ENCODE measurements at regions not wholly inside any gene's neighbourhood (a gene's known extent, or its start where the extent isn't known, plus 50 kb on each side); places are given as distances from the start of the nearest gene placed in this dataset.

GRCh38 chr3:18247776-18248310, 177.3 kb downstream of the SATB1 start:
- no peak for DNase-seq (ENCODE audit: low spot score)
- in situ Hi-C loops (cut with MboI; ENCODE audit: low pct_unique_long_range_greater_than_20kb, low sequenced_read_pairs, unreplicated experiment) = no loop called here
- TF ChIP-seq CTCF (IDR thresholded peaks at IDR 0.05; ENCODE audit: extremely low read depth, insufficient read depth, missing control alignments) = no peak

GRCh38 chr3:18247139-18247695, 177.9 kb downstream of the SATB1 start:
- no peak for DNase-seq (ENCODE audit: low spot score)
- in situ Hi-C loops (cut with MboI; ENCODE audit: low pct_unique_long_range_greater_than_20kb, low sequenced_read_pairs, unreplicated experiment) = no loop called here
- no peak for TF ChIP-seq CTCF (IDR thresholded peaks at IDR 0.05; ENCODE audit: extremely low read depth, insufficient read depth, missing control alignments)

GRCh38 chr3:18246336-18247060, 178.6 kb downstream of the SATB1 start:
- no peak for TF ChIP-seq CTCF (IDR thresholded peaks at IDR 0.05; ENCODE audit: extremely low read depth, insufficient read depth, missing control alignments)
- DNase-seq (ENCODE audit: low spot score) = no peak
- in situ Hi-C loops (cut with MboI; ENCODE audit: low pct_unique_long_range_greater_than_20kb, low sequenced_read_pairs, unreplicated experiment) = no loop called here

- in situ Hi-C loops (cut with MboI; ENCODE audit: low pct_unique_long_range_greater_than_20kb, low sequenced_read_pairs, unreplicated experiment) = no loop called here
- TF ChIP-seq CTCF (IDR thresholded peaks at IDR 0.05; ENCODE audit: extremely low read depth, insufficient read depth, missing control alignments) = no peak
- DNase-seq (ENCODE audit: low spot score) = no peak
Measured at GRCh38 chr3:18245721-18246120, 179.4 kb downstream of the SATB1 start.

GRCh38 chr3:18241837-18242236, 183.3 kb downstream of the SATB1 start:
- no peak for TF ChIP-seq CTCF (IDR thresholded peaks at IDR 0.05; ENCODE audit: extremely low read depth, insufficient read depth, missing control alignments)
- in situ Hi-C loops (cut with MboI; ENCODE audit: low pct_unique_long_range_greater_than_20kb, low sequenced_read_pairs, unreplicated experiment) = no loop called here
- DNase-seq (ENCODE audit: low spot score) = no peak

- no peak for DNase-seq (ENCODE audit: low spot score)
- in situ Hi-C loops (cut with MboI; ENCODE audit: low pct_unique_long_range_greater_than_20kb, low sequenced_read_pairs, unreplicated experiment) = no loop called here
- no peak for TF ChIP-seq CTCF (IDR thresholded peaks at IDR 0.05; ENCODE audit: extremely low read depth, insufficient read depth, missing control alignments)
Measured at GRCh38 chr3:18239674-18240073, 185.5 kb downstream of the SATB1 start.

Measured in GM13977 (cell line).